Activated CD4-positive, alpha-beta T cell treated with anti-CD3 and anti-CD28 coated beads for 4 hours (primary cell): ENCODE measurements at regions not wholly inside any gene's neighbourhood (a gene's known extent, or its start where the extent isn't known, plus 50 kb on each side); places are given as distances from the start of the nearest gene placed in this dataset.
"Not testable (repeated sequence)": the region's sequence is repeated elsewhere in the genome, so short reads cannot be mapped to it uniquely, and the experiment has no call there.

Experiments
- DNase-seq, 2 donors: peaks; one replicate each; pipeline ENCODE4 v3.0.0-alpha.2; 2020

- no peak for DNase-seq
These were observed 68.8 kb upstream of the SFSWAP start for GRCh38 chr12:131642101-131642540.

GRCh38 chr12:131642771-131643170 is 68.1 kb upstream of the SFSWAP start:
- no peak for DNase-seq

GRCh38 chr12:131643631-131644452 is 67.0 kb upstream of the SFSWAP start:
- DNase-seq: no peak

GRCh38 chr12:131644481-131644880 is 66.4 kb upstream of the SFSWAP start:
- DNase-seq: no peak

GRCh38 chr12:131644917-131645316 is 66.0 kb upstream of the SFSWAP start:
- DNase-seq: not testable (repeated sequence)

- DNase-seq: not testable (repeated sequence)
These were observed 65.3 kb upstream of the SFSWAP start for GRCh38 chr12:131645557-131645956.

GRCh38 chr12:131646444-131646843 is 64.4 kb upstream of the SFSWAP start:
- DNase-seq: not testable (repeated sequence)

- DNase-seq: no peak
These were observed 63.2 kb upstream of the SFSWAP start for GRCh38 chr12:131647667-131648066.

- not testable (repeated sequence) for DNase-seq
These were observed 55.3 kb upstream of the SFSWAP start for GRCh38 chr12:131655469-131656174.

- not testable (repeated sequence) for DNase-seq
These were observed 54.1 kb upstream of the SFSWAP start for GRCh38 chr12:131656796-131657195.

- not testable (repeated sequence) for DNase-seq
These were observed 52.3 kb upstream of the SFSWAP start for GRCh38 chr12:131658605-131659004.

GRCh38 chr12:131659484-131659883 is 51.4 kb upstream of the SFSWAP start:
- not testable (repeated sequence) for DNase-seq

GRCh38 chr12:131659976-131660375 is 50.9 kb upstream of the SFSWAP start:
- not testable (repeated sequence) for DNase-seq

- DNase-seq: not testable (repeated sequence)
These were observed 50.5 kb upstream of the SFSWAP start for GRCh38 chr12:131660401-131660800.
